Hypothalamus (tissue), 51 donors: ENCODE measurements at regions not wholly inside any gene's neighbourhood (a gene's known extent, or its start where the extent isn't known, plus 50 kb on each side); places are given as distances from the start of the nearest gene placed in this dataset.
"Not testable (repeated sequence)": the region's sequence is repeated elsewhere in the genome, so short reads cannot be mapped to it uniquely, and the experiment has no call there.

ENCODE experiments used
- DNase-seq, 51 donors: peaks; one replicate each; lab custom pipeline; 2025; lab: John Stamatoyannopoulos, UW

GRCh38 chr4:187042251-187042650, 318.6 kb upstream of the FAT1 start:
- no peak for DNase-seq

- no peak for DNase-seq
These were observed 322.8 kb upstream of the FAT1 start for GRCh38 chr4:187046471-187046870.

DNA sequence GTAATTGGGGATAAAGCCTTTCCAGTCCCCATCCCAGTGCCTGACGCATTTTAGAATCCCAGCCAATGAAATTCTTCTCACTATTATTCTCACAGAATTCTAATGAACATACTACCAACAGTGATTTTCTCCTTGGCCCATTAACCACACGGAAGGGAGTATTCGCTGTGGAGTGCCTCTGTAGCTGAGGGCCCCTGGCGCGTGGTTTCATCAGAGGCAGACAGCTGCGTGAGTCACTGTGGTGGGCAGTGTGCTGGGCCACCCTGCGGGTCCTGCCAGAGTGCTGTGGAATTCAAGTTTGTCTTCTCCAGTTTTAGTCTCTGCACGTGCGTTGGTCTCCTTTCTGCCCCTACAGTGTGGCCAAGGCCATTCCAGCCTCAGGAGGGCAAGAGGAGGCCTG, 335.4 kb upstream of the FAT1 start:
- DNase-seq: no peak

DNA sequence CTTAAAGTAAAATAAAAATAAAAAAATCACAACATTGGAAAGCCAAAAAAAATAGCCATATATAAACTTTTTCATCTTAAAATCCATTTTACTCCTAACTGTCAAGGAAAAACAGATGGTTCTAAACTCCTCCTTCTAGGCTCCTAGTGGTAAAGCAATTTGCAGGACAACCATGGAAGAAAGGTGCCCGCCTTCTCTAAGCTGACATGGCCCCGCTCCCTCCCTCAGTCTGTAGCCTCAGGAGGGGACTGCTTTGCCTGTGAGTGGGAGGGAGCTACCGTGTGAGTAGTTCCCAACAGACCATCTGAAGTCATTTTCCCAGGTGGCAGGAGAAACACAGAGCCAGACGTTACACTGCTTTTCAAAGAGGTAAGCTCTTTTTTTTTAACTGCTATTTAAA, 336.2 kb upstream of the FAT1 start:
- DNase-seq: no peak

GRCh38 chr4:187060551-187060950, 336.9 kb upstream of the FAT1 start:
- no peak for DNase-seq

DNA sequence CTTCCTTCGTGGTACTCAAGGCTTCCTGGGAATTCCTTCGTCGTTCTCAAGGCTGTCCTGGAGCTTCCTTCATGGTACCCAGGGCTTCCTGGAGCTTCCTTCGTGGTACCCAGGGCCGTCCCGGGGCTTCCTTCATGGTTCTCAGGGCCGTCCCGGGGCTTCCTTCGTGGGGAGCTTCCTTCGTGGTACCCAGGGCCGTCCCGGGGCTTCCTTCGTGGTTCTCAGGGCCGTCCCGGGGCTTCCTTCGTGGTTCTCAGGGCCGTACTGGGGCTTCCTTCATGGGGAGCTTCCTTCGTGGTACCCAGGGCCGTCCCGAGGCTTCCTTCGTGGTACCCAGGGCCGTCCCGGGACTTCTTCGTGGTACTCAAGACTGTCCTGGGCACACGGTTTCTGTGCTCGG, 339.6 kb upstream of the FAT1 start:
- no peak for DNase-seq

- no peak for DNase-seq
These were observed 340.4 kb upstream of the FAT1 start for GRCh38 chr4:187064033-187064432.

DNA sequence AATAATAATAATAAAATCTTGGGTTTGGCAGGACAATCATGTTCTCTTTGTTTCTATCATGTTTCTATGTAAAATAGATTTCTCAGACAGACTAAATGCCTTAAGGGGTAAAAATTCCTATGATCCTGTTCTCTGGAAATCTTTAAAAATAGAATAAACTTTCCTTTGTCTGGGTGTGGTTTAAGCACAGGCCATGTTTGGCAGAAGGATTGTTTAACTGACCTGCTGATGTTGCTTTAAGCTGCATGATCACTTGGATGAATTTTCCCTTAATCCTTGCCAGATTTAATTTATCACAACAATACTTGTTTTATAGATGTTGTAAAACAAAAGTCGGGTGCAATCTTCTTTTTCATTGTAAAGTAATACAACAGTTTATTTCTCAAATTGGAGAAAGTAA, 341.7 kb upstream of the FAT1 start:
- no peak for DNase-seq

GRCh38 chr4:187065806-187066205, 342.1 kb upstream of the FAT1 start:
- no peak for DNase-seq

DNA sequence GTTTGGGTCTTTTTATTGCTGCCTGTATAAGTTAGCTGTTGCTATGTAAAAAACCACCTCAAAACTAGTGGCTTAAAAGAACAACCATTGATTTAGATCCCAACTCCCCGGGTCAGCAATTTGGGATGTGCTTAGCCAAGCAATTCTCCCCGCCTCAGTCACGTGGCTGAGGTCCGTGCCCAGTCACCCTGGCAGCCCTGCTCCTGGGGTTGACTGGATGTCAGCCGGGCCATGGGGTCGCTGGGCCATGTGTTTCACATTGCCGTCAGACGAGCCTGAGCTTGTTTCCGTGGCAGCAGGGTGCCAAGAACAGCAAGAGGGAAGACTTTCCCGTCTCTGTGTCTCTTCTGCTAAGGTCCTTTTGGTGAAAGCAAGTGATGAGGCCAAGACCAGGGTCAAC, 345.7 kb upstream of the FAT1 start:
- no peak for DNase-seq

DNA sequence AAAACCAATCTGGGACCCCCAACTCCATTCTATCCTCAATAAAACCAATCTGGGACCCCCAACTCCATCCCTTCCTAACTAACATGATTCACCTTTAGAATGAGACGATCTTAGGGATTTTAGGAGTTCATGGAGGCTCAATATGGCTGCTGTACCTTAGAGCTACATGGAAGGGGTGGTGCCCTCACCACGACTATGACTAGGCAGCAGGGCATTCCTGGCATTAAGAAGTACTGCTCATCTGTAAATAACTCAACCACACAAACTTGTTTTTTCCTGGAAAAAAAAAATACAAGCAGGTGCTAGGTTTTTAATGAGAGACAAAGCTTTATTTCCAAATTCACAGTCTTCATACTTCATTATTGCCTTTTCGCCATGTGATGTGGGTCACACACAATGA, 346.5 kb upstream of the FAT1 start:
- DNase-seq: no peak

DNA sequence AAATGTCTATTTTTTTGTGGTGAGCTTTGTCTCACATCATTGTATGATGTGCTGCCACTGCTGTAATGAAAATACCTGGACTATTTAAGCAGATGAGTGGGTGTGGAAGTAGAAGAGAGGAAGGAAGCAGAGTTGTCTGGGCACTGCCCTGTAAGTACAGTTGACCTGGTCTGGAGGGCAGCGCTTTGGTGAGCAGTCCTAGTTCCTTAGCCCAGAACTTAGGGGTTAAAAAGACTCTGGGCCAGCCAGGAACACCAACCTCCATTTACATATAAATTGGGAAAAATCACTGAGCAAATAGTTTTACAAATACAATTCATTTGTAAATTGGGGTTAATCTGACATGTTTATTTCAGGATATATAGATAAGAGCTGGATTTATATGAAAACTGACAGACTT, 347.1 kb upstream of the FAT1 start:
- DNase-seq: no peak

GRCh38 chr4:187071946-187072600, 348.4 kb upstream of the FAT1 start:
- DNase-seq: no peak

DNA sequence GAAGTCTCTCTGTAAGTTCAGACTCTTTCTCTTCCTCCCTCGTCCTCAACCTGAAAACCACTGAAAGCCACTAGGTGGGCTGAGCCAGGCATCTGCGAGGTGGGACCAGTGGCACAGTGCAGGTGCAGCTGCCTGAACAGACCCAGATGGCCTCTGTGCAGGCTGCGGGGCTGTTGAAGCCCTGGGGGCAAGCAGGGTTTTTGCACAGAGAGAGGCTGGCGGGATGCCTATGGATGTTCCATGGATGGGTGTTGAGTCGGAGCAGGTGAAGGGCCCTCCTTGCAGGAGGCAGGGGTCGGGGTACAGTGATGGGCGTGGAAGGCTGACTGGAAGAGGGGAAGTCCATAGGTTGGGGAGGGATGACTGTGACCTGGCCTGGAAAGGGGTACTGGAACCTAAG, 350.2 kb upstream of the FAT1 start:
- no peak for DNase-seq

GRCh38 chr4:187075514-187075913, 351.9 kb upstream of the FAT1 start:
- DNase-seq: no peak

- no peak for DNase-seq
These were observed 354.2 kb upstream of the FAT1 start for GRCh38 chr4:187077744-187078401.

DNA sequence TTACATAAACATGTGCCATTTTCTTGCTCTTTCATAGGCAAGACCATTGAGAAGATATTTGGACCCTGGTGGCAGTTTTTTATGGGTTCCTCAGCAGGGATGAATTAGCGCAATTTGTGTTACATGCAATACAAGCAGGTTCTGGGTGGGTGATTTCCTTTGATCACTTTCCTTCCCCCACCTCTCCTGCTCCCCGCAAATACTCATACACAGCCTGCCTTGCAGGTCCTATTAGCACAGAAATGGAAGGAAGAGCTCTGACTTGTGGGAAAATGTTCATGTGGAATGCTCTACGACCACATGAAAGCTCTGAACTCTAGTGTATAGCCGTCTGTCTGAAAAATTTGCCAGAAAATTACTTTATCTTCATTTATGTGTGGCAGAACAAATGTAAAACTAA, 361.0 kb upstream of the FAT1 start:
- no peak for DNase-seq

- DNase-seq: no peak
These were observed 361.7 kb upstream of the FAT1 start for GRCh38 chr4:187085339-187085738.

DNA sequence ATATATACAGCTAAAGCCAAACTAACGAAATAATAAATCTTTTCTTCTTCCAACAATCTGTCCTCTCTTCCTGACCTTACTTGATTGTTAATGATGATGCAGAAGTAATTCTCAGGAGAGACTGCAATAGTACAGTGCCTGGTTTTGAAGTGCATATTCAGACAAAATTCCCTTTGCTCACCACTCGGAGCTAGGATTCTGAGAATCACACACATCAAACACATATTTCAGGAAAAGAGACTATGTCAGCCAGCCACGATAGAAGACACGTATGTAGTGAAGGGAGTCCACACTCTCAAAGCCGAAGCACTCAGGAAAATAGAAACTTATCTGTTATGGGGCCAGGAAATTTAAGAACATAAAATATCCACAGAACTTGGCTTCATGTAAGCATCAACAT, 362.5 kb upstream of the FAT1 start:
- no peak for DNase-seq

GRCh38 chr4:187088070-187088799, 364.6 kb upstream of the FAT1 start:
- no peak for DNase-seq

DNA sequence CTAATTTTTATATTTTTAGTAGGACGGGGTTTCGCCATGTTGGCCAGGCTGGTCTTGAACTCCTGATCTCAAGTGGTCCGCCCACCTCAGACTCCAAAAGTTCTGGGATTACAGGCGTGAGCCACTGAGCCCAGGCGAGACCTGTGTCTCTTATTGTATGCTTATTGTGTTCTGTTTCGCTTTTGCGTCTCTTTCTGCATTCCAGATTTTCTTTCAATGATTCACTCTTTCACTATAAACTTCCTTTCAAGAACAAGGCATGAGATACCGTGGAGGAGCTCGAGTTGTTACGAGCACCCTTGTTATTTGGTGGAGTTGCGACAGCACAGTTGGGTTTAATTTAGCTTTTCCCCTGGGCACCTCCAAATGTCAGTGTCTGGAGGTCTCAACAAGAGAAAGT, 366.7 kb upstream of the FAT1 start:
- no peak for DNase-seq

- DNase-seq: not testable (repeated sequence)
These were observed 367.2 kb upstream of the FAT1 start for GRCh38 chr4:187090832-187091231.
